ENCODE measurements at regions not wholly inside any gene's neighbourhood (a gene's known extent, or its start where the extent isn't known, plus 50 kb on each side); places are given as distances from the start of the nearest gene placed in this dataset.
A peak's percentile ranks its signal among the peaks of the same experiment; 100 is the strongest.
"Not testable (repeated sequence)": the region's sequence is repeated elsewhere in the genome, so short reads cannot be mapped to it uniquely, and the experiment has no call there.

GRCh38 chr14:85317491-85318021 lies 212.4 kb upstream of the FLRT2 start:
- DNase-seq: no peak

DNA sequence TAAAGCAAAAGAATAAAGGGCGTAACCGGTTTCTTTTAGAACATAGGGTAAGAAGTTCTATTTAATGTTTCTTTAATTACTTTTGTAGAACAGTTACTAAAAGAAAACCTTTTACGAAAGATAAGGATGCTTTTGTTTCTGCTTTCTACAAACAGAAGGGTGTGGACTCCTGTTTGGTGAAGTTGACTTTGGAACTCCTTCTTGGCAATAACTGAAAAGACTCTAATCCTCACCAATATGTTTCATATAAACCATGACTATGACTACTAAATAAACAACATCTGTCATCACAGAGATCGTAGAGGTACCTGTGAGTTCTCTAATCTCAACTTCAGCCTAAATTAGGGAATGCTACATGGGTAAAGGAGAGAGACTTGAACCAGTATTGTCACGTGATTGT lies 210.8 kb upstream of the FLRT2 start:
- DNase-seq: no peak

DNA sequence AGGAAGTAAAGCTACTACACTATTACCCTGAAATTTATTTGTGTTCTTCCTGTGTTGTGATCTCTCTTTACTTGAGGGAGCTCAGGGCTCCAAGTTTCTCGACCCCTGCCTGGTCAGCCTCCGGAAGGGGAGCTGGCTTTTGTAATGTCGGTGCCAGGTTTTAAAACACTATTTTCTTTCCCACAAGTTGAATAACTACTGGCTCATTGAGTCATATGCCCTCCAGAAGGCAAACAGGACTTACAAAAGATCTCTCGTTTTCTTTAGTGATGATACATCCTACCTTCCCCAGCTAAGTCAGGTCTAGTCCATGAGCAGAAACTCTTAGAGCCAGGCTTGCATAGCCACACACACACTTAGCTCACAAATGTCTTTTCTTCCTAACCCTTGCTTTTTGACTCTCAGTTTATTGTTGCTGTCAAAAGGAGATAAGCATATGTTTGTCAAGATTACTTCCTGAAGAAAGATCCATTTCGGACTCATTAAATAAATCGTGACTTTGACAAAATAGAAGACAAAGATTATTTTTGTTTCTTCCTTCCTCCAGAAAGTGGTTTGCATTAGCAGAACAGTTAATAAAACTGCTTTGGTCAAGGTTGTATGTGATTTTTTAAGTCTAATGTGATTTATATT lies 209.8 kb upstream of the FLRT2 start:
- DNase-seq: peak in 1 of 4 experiments; percentile 6

DNA sequence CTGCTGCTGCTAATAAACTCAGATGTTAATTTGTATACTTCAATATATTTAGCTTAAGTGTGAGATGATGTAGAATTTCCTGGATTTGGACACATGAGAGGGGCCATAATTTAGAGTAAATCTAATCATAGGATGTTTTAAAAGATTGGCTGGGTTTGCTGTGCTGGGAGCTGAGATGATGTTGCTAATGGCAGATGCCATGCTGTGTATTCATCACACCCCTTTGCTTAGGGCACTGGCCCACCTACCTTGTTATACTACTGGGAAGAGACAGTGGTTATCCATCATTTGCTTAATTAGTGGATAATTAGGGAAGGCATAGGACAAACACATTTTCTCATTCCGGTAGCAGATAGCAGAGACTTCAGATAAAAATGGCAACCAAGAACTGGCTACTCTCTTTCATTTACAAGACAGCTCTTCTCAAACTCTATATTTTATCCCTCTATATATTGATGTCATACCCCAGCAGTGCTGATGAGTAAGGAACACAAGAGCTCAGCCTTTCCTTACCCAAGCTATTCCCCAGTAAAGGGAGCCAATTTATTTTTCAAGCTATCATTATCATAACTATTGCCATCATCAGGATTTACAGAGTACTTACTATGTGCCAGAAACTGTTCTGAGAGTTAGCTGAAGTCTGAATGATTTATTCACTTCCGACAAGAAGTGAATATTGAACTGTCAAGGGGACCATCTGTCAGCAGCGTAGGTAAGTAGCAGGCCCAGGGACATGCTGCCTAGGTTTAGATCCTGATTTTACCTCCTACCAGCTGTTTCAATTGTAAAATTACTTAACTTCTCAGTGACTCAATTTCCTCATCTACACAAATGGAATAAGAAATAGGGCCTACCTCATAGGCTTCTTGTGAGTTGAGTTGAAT lies 204.6 kb upstream of the FLRT2 start:
- DNase-seq: no peak

GRCh38 chr14:85332401-85332800 lies 197.5 kb upstream of the FLRT2 start:
- DNase-seq: no peak

GRCh38 chr14:85333313-85333712 lies 196.6 kb upstream of the FLRT2 start:
- DNase-seq: no peak

DNA sequence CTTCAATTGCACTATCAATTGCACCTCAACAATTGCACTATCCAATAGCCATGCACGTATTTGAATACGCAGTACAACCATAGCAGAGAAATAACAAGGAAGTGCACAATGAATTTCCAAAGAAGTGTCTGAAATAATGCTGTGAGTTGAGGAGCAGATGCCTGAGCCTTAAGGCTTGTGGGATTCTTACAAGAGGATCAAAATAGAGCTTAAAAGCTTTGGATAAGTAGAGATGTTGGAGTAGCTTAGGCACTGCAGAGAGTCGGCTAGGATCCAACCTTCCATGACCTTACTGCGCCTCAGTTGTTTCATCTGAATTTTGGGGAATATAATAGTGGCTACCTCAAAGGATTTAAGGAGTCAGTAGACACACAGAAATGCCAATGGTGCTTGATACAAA lies 196.1 kb upstream of the FLRT2 start:
- no peak for DNase-seq

DNA sequence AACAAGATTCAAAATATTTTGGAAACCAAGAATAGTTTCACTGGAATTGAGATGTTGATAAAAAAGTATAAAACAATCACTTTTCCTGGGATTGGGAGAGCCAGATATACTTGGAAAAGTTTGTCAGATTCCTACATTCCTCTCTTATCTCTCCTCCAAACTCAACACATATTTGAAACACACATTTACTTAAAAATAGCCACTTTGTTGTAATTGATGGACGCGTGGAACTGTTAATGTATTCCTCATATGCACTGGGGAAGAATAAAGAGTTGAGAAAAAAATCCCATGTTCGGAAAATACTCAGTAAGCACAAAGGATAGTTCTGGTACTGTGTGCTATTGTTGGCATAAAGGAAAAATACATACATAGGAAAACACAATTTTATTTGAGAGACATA lies 195.6 kb upstream of the FLRT2 start:
- no peak for DNase-seq

DNA sequence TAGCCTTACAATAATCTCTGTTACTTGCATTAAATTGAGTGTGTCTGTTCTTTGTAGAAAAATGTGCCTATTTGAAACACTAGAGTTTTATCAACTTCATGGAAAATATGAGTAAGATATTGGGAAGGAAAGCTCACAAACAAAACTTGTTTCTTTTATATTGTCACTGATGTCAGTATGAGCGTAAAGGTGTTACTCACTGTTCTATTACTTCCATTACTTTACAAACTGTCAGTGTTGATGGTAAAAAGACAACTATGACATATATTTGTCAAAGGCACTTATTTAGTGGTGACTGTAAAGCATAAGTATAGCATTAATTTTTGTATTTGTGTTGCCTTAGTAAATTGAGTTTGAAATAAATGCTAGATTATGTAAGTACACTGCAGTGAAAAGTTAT lies 193.7 kb upstream of the FLRT2 start:
- no peak for DNase-seq

DNA sequence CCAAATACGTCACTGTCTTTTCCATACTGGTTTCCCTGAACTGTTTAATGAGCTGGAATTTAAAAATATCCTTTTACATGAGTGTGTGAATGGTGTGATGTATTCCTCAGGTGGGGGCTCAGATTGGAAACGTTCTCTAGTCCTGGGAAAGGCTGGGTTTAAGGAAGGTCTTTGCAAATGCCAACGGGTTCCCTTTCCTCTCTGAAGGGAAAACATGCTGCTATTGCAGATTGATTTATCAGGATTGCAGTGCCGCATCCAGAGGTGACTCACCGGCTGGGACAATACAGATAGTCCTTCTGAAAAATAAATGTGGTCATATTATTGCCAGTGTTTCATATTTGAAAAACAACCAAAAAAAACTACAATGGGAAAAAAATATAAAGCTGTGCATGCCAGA lies 193.1 kb upstream of the FLRT2 start:
- no peak for DNase-seq

DNA sequence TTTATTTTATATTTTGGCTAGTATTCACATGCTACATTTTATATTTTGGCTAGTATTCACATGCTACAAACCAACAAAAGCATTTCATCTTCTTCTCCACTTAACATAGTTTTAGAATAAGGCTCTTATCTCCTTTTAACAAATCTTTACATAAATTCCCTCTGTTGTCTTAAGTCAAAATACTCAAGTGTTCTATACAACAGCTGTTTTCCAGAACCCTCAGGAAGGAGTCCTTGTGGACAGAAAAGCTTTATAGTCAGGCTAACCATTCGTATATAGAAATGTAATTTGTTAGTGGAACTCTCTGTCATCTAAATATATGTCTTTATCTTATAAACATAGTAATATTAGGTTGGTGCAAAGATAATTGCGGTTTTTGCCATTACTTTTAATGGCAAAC lies 191.0 kb upstream of the FLRT2 start:
- DNase-seq: no peak

DNA sequence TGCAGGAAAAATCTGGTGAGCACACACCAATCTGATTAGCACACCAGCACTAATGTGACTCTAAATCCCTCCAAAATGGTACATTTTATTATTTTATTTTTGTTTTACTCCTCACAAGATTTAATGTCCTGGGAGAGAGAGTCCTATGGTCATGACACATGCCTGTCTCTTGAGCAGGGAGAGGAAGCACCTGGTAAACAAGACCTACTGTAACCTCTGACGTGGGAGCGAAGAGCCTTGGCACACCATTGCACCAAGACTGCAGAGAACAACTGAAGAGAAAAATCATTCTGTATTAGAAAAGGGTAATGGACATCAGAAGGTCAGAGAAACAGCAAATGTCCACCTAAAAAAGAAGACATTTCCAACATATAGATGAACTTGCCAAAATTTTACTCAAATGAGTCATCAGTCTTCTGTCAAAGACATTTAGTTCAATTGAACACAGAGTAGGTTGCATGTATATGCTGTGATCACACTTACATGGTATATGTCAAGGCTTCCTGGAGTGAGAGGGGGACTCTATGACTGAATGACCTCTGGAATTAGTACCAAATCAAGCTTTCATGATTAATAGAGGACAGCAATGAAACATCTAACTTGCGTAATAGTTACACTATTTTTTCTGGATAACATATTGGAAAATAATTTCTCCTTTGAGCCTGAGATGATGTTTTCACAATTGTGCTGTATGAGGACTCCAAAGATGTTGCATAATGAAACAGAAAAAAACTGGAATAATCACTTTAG lies 186.9 kb upstream of the FLRT2 start:
- DNase-seq: no peak

GRCh38 chr14:85344171-85344570 lies 185.8 kb upstream of the FLRT2 start:
- DNase-seq: no peak

DNA sequence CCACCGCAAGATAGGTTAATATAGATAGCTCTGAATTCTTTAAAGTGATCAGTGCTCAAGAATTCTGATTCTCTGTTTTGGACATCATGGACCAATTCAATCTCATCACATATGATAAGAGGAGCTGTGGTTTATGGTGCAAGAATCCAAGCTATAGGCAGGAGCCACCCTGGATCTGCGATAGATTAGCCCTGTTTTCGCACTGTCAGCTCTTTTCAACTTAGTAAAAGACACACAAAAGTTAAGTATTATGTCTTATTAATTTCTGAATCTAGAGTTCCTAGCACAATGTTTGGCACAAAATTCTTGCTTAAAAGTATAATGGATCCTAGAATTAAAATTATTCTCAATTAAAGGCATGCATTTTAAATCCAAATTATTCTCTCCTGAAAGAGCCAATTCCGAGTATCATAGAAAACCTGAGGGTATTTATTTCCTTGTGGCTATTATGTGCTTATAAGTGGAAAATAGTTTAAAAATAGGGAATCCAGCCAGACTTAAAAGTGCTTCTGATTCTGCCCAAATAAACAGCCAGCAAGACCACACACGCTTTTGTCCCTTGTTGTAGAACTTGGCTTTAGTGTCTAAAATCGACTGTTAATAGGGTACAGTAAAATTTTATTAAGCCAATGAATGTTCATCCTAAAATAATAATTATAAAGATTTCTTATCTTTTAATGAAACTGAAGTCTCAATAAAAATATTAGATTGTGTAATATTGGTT lies 184.9 kb upstream of the FLRT2 start:
- no peak for DNase-seq

- no peak for DNase-seq
Measured at GRCh38 chr14:85350667-85351066, 179.3 kb upstream of the FLRT2 start.

- DNase-seq: not testable (repeated sequence)
Measured at GRCh38 chr14:85352588-85352987, 177.4 kb upstream of the FLRT2 start.

DNA sequence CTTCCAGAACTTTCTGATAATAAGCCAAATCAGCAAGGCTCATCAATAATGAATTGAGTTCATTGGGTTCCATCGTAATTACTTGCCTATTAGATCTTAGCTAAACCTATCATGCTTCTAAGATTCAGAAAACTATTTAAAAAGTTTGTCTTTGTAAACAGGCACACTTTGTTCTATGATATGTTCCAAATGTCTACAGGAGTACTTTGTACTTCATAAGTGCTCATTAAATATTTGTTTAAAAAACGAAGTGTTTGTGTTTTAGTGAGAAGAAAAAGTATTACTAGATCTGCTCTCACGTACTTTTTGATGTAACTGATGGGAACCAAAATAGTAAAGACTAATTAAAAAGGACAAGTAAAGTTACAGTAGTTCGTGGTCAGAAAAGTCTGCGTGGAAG lies 172.8 kb upstream of the FLRT2 start:
- DNase-seq: no peak

- no peak for DNase-seq
Measured at GRCh38 chr14:85358136-85358785, 171.7 kb upstream of the FLRT2 start.

DNA sequence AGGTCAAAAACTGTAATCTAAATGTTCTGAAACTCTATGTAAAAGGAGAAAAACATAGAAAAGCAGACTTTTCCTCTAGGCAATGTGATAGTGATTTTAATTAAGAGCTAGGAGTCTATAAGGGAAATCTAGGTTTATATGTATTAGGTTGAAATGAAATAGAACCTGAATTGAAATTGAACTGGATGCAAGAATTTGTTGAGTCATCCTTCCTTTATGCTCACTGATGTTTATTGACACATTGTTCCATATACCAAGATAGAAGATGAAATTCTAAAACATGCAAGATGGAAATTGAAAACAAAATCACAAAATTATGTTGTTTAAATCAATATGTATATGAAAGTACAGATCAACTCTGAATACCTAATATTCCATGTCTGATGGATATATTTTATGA lies 170.4 kb upstream of the FLRT2 start:
- DNase-seq: no peak

DNA sequence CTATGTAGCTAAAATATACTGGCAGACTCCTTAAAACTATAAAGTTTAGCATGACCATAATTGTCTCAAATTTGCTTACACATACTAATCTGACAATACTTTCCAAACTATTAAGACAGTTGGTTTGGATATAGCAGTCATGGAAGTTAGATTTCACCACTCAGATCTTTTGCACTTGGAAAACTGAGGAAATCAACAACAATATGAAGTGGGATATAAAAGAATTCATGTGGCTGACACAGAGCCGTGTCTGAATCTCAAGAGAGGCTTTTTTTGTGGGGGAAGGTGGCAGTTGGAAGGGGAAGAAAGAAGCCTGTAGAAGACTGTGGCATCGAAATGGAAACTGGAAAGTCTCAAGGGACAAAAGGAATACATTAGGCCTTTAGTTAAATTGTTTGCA lies 166.6 kb upstream of the FLRT2 start:
- DNase-seq: no peak

DNA sequence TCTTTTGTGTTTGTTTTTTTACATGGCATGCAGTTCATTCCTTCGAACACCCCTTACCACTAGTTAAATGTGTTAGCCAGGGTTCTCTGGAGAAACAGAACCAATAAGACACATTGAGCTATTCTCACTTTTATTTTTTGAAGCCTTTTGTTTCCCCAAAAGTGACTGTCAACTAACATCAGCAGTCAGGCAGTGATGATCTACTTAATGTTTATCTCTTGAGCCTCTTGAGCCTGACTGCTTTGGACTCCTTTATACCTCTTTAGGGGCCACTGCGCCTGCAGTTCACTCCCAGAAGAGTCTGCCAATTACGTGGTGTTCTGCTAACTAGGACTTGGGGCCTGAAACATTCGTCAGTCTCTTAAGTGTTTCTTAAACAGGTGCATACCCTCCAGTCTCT lies 163.7 kb upstream of the FLRT2 start:
- no peak for DNase-seq

- DNase-seq: no peak
Measured at GRCh38 chr14:85380881-85381280, 149.1 kb upstream of the FLRT2 start.

Measured in suppressor macrophage (primary cell).